Calu3 (cell line): ENCODE measurements at regions not wholly inside any gene's neighbourhood (a gene's known extent, or its start where the extent isn't known, plus 50 kb on each side); places are given as distances from the start of the nearest gene placed in this dataset.

ENCODE experiments used
- BruUV-seq: library from RNA; stranded (reverse); fragments of 400-500 nt; replicated peaks from 2 replicates; lab custom pipeline; 2021; lab: Mats Ljungman, UMichigan
- CTCF ChIA-PET: fragments of 300-600 bp; sonication (Branson Sonifier 250); formaldehyde crosslinking; loops from one replicate; lab custom pipeline; 2022; ENCODE audit warnings: antibody characterized with exemption; lab: Charles Lee
- DNase-seq: peaks from one replicate; pipeline ENCODE4 v3.0.0; 2022
- H3K27ac Mint-ChIP-seq: one replicate; pipeline ENCODE4 v1.8.0; 2022; ENCODE audit warnings: mixed read lengths; ENCODE audit not compliant: unreplicated experiment
- H3K27me3 Mint-ChIP-seq: one replicate; pipeline ENCODE4 v1.8.0; 2022; ENCODE audit warnings: mixed read lengths; ENCODE audit not compliant: unreplicated experiment
- H3K36me3 Mint-ChIP-seq: one replicate; pipeline ENCODE4 v1.8.0; 2022; ENCODE audit warnings: mild to moderate bottlenecking, moderate library complexity, mixed read lengths; ENCODE audit not compliant: insufficient read depth, unreplicated experiment
- H3K4me1 Mint-ChIP-seq: one replicate; pipeline ENCODE4 v1.8.0; 2022; ENCODE audit warnings: mild to moderate bottlenecking, low read depth, mixed read lengths; ENCODE audit not compliant: unreplicated experiment
- H3K4me3 Mint-ChIP-seq: one replicate; pipeline ENCODE4 v1.8.0; 2022; ENCODE audit warnings: mild to moderate bottlenecking, low read depth, moderate library complexity, mixed read lengths; ENCODE audit not compliant: unreplicated experiment
- H3K9me3 Mint-ChIP-seq: one replicate; pipeline ENCODE4 v1.8.0; 2022; ENCODE audit warnings: low read depth, mixed read lengths; ENCODE audit not compliant: unreplicated experiment
- intact Hi-C: fragments of 100-400 bp; cut with micrococcal nuclease; formaldehyde crosslinking; loops from one replicate; pipeline ENCODE4 v1.10.0; 2022; ENCODE audit not compliant: unreplicated experiment
- TF ChIP-seq, protein P1 (sequence below): fragments of 200-600 bp; IDR thresholded peaks from one replicate; pipeline ENCODE4 v1.8.0; 2022; ENCODE audit warnings: antibody characterized with exemption; ENCODE audit not compliant: unreplicated experiment

DNA sequence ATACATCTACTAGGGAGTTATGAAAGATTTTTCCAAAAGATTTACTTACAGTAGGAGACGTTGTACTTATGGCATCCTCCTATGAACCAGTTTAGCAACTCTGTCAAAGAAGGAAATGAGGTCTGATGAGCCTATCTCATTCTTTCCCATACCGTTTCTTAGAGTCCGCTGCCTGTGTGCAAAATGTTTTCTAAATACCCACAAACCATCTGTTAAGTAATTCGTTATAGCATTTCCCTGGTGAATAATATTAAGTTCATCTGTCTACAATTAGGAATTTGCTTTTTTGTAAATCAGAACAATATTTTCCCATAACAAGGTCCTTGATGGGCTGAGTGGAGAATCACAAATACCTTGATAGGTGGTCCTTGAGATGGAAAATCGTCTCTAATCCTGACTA, 178.8 kb upstream of the TMTC4 start:
- no peaks in the 10 kb centered on the region for H3K36me3 Mint-ChIP-seq
- DNase-seq, result no peak
- H3K4me3 Mint-ChIP-seq, result no peak overlapping the region
- BruUV-seq, result no TSS peak
- intact Hi-C loops, result no loop called here
- TF ChIP-seq, protein P1, sequence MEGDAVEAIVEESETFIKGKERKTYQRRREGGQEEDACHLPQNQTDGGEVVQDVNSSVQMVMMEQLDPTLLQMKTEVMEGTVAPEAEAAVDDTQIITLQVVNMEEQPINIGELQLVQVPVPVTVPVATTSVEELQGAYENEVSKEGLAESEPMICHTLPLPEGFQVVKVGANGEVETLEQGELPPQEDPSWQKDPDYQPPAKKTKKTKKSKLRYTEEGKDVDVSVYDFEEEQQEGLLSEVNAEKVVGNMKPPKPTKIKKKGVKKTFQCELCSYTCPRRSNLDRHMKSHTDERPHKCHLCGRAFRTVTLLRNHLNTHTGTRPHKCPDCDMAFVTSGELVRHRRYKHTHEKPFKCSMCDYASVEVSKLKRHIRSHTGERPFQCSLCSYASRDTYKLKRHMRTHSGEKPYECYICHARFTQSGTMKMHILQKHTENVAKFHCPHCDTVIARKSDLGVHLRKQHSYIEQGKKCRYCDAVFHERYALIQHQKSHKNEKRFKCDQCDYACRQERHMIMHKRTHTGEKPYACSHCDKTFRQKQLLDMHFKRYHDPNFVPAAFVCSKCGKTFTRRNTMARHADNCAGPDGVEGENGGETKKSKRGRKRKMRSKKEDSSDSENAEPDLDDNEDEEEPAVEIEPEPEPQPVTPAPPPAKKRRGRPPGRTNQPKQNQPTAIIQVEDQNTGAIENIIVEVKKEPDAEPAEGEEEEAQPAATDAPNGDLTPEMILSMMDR, result no peak
- no peak overlapping the region for H3K27ac Mint-ChIP-seq
- no peaks in the 10 kb centered on the region for H3K9me3 Mint-ChIP-seq
- H3K27me3 Mint-ChIP-seq, result no peaks in the 10 kb centered on the region
- CTCF ChIA-PET, result no interaction called here
- H3K4me1 Mint-ChIP-seq, result no peaks in the 10 kb centered on the region

DNA sequence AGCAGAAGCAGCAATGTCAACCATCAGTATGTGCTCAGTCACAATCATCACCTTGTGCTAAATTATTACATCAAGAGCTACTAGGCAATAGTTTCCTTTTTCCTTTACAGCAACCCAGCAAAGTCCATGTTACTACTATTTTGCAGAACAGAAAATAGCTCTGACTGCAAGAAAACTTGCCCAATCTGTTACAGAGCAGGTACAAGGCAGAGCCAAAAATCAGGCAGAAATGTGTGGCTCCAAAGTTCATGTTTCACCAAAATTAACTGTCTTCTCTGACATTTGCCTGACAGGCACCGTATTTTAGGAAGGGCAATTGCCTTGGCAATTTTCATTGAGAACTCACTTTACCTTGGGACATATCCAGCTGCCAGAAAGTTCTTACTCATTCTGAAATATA, 177.6 kb upstream of the TMTC4 start:
- TF ChIP-seq, protein P1, result no peak
- intact Hi-C loops, result no loop called here

DNA sequence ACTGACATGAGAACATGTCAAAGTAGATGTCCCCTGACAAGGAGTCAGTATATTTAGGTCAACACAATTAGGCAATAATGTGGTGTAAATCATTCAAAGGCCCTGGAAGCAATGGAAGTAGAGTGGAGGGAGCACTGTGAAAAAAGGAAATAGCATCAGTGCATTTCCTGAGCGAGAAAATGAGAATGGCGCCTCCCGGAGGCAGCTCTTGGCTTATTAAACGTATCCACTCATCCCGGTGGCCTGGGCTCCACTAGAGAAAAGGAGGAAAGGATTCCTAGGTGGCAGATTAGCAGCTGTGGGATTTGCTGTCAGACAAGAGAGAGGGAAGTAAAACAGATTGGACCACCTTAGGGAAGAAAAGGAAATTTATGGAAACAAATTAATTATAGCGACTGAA, 173.7 kb upstream of the TMTC4 start:
- TF ChIP-seq, protein P1, result no peak
- CTCF ChIA-PET, result no interaction called here
- no TSS peak for BruUV-seq
- DNase-seq, result no peak
- intact Hi-C loops, result no loop called here
- Mint-ChIP-seq H3K9me3 (no peaks in the 10 kb centered on the region), H3K36me3 (no peaks in the 10 kb centered on the region), H3K4me1 (no peaks in the 10 kb centered on the region), H3K27ac (no peak overlapping the region), H3K27me3 (peaks cover 5% of the 10 kb centered on the region), H3K4me3 (no peak overlapping the region)

More for the DNA sequence above, 177.6 kb upstream of the TMTC4 start:
- BruUV-seq, result no TSS peak
- H3K4me3 Mint-ChIP-seq, result no peak overlapping the region
- H3K27me3 Mint-ChIP-seq, result no peaks in the 10 kb centered on the region
- no peaks in the 10 kb centered on the region for H3K36me3 Mint-ChIP-seq
- H3K4me1 Mint-ChIP-seq, result no peaks in the 10 kb centered on the region
- H3K27ac Mint-ChIP-seq, result no peak overlapping the region
- no peaks in the 10 kb centered on the region for H3K9me3 Mint-ChIP-seq
- no peak for DNase-seq
- CTCF ChIA-PET, result no interaction called here

DNA sequence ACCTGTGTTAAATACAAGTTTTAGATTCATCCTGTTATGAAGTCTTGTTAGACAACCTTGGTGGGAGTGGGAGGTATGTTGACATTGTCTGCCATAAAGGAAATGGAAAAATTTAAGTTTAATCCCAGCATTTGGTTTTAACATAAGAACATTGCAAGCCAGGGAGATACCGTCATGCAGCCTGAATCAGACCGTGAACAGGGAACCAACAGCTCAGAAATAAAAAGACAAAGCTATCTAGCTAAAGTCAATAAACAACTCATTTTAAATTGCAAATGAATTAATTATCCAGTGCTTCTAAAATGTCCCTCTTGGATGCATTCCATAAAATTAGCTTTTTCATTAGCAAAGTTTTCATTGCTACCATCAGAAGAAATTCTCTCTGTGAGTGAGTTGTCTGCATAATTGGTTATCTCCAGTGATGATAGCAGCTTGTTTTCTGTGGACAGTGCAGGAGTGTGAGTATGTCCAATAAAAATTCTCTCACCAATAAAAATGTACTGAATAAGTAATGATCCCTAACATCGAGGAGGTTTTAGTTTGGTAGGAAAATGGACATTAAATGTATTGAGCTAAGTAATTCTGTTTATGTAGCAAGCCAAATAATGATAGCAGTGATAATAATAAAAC, 170.6 kb upstream of the TMTC4 start:
- Mint-ChIP-seq H3K36me3 (no peaks in the 10 kb centered on the region), H3K27ac (no peak overlapping the region), H3K4me1 (no peaks in the 10 kb centered on the region), H3K9me3 (no peaks in the 10 kb centered on the region), H3K27me3 (peaks cover 13% of the 10 kb centered on the region), H3K4me3 (no peak overlapping the region)
- CTCF ChIA-PET, result no interaction called here
- DNase-seq, result no peak
- intact Hi-C loops, result no loop called here
- BruUV-seq, result no TSS peak
- TF ChIP-seq, protein P1, result no peak
